H1 (cell line): ENCODE measurements at regions not wholly inside any gene's neighbourhood (a gene's known extent, or its start where the extent isn't known, plus 50 kb on each side); places are given as distances from the start of the nearest gene placed in this dataset.

Experiments used
- CTCF ChIA-PET: fragments of 300-600 bp; sonication (Branson Sonifier 250); formaldehyde crosslinking; loops from one replicate; lab custom pipeline; 2021; ENCODE audit not compliant: partially characterized antibody; lab: Charles Lee
- POLR2A ChIA-PET: fragments of 300-600 bp; sonication (Branson Sonifier 250); formaldehyde crosslinking; loops from one replicate; lab custom pipeline; 2021; ENCODE audit warnings: inconsistent platforms; ENCODE audit not compliant: partially characterized antibody; lab: Charles Lee
- DNase-seq, 2 experiments: peaks; one replicate each; pipeline versions ENCODE4 v3.0.0 to v3.0.0-alpha.2; 2010 to 2022; ENCODE audit warnings: low spot score in 2 of 2, low read depth in 1 of 2, mixed read lengths in 1 of 2
- FAIRE-seq: peaks from 2 replicates; lab custom pipeline; 2011; peaks lifted over from hg19 to GRCh38; lab: Jason Lieb, UNC
- H2AFZ ChIP-seq: 2 replicates; pipeline ENCODE4 v1.8.1; 2012; ENCODE audit warnings: low read length, inconsistent platforms
- H2AK5ac ChIP-seq: 2 replicates; pipeline ENCODE4 v1.6.1; 2013; ENCODE audit warnings: low read depth, low read length
- H2BK120ac ChIP-seq: replicated peaks from 2 replicates; pipeline ENCODE3; 2013; ENCODE audit warnings: low read depth, low read length, inconsistent platforms
- H2BK12ac ChIP-seq: 2 replicates; pipeline ENCODE4 v1.6.1; 2013; ENCODE audit warnings: low read depth, low read length
- H2BK15ac ChIP-seq: 2 replicates; pipeline ENCODE4 v1.6.1; 2013; ENCODE audit warnings: low read length
- H2BK20ac ChIP-seq: 2 replicates; pipeline ENCODE4 v1.6.1; 2013; ENCODE audit warnings: low read length
- H2BK5ac ChIP-seq: 2 replicates; pipeline ENCODE4 v1.6.1; 2013; ENCODE audit warnings: low read depth, low read length
- H3K14ac ChIP-seq: 2 replicates; pipeline ENCODE4 v1.6.1; 2013; ENCODE audit warnings: inconsistent platforms; ENCODE audit not compliant: insufficient read length
- H3K18ac ChIP-seq: 2 replicates; pipeline ENCODE4 v1.6.1; 2013; ENCODE audit warnings: low read length; ENCODE audit errors: extremely low read depth
- H3K23ac ChIP-seq: 2 replicates; pipeline ENCODE4 v1.6.1; 2013; ENCODE audit warnings: inconsistent platforms; ENCODE audit not compliant: insufficient read length
- H3K23me2 ChIP-seq: 2 replicates; pipeline ENCODE4 v1.6.1; 2013; ENCODE audit warnings: low read depth, low read length
- H3K27ac ChIP-seq: 2 replicates; pipeline ENCODE4 v1.6.1; 2011; ENCODE audit warnings: low read depth, low read length, inconsistent platforms
- H3K27me3 ChIP-seq, 4 experiments: replicated peaks in 1 of 4; 1 replicate in 1 of 4; 2 replicates in 3 of 4; pipeline versions ENCODE4 v1.6.1 to v1.8.1; 2011 to 2013; ENCODE audit warnings: low read length in 3 of 4, mild to moderate bottlenecking in 3 of 4, inconsistent platforms in 2 of 4, mixed read lengths in 2 of 4, moderate library complexity in 1 of 4; ENCODE audit not compliant: control insufficient read depth in 3 of 4, insufficient read depth in 3 of 4; ENCODE audit errors: extremely low read depth in 1 of 4
- H3K36me3 ChIP-seq, 4 experiments: 2 replicates each; pipeline versions ENCODE4 v1.6.1 to v1.8.1; 2011 to 2013; ENCODE audit warnings: mild to moderate bottlenecking in 4 of 4, low read length in 3 of 4, moderate library complexity in 2 of 4, control low read depth in 1 of 4, inconsistent platforms in 1 of 4; ENCODE audit not compliant: insufficient read depth in 4 of 4, control insufficient read depth in 2 of 4
- H3K4ac ChIP-seq: replicated peaks from 2 replicates; pipeline ENCODE3; 2013; ENCODE audit warnings: low read length, low read depth, mixed read lengths, inconsistent platforms; ENCODE audit not compliant: insufficient read length
- H3K4me1 ChIP-seq, 4 experiments: replicated peaks in 1 of 4; 1 replicate in 1 of 4; 2 replicates in 3 of 4; pipeline versions ENCODE4 v1.6.1 to v1.8.1; 2011 to 2013; ENCODE audit warnings: low read length in 3 of 4, inconsistent platforms in 2 of 4, mixed read lengths in 1 of 4; ENCODE audit not compliant: insufficient read depth in 4 of 4, control insufficient read depth in 3 of 4
- H3K4me2 ChIP-seq, 2 experiments: 2 replicates each; pipeline versions ENCODE4 v1.6.1 to v1.8.1; 2011 to 2013; ENCODE audit warnings: low read depth in 2 of 2, low read length in 2 of 2, control low read depth in 1 of 2, inconsistent platforms in 1 of 2, mild to moderate bottlenecking in 1 of 2; ENCODE audit not compliant: insufficient read depth in 1 of 2
- H3K4me3 ChIP-seq, 4 experiments: fragments of 200-600, 300-600 bp in 1 of 4; sonication (generic), shearing (Covaris generic), sonication (Bioruptor Twin) in 1 of 4; 2 replicates each; pipeline versions ENCODE4 v1.5.1 to v1.8.1; 2011 to 2016; ENCODE audit warnings: low read length in 4 of 4, low read depth in 3 of 4, control low read depth in 2 of 4, inconsistent platforms in 2 of 4, mild to moderate bottlenecking in 2 of 4, mixed read lengths in 1 of 4, moderate library complexity in 1 of 4; ENCODE audit not compliant: insufficient read depth in 2 of 4; ENCODE audit errors: extremely low read depth in 1 of 4
- H3K56ac ChIP-seq: replicated peaks from 2 replicates; pipeline ENCODE3; 2013; ENCODE audit warnings: low read depth, mild to moderate bottlenecking, mixed read lengths, low read length, inconsistent platforms; ENCODE audit not compliant: insufficient read length
- H3K79me1 ChIP-seq: 2 replicates; pipeline ENCODE4 v1.6.1; 2013; ENCODE audit warnings: low read depth, low read length, control low read depth
- H3K79me2 ChIP-seq, 2 experiments: 2 replicates each; pipeline versions ENCODE4 v1.6.1 to v1.8.1; 2012 to 2013; ENCODE audit warnings: low read length in 2 of 2, mild to moderate bottlenecking in 2 of 2, inconsistent platforms in 1 of 2; ENCODE audit not compliant: insufficient read depth in 2 of 2, control insufficient read depth in 1 of 2
- H3K9ac ChIP-seq, 4 experiments: replicated peaks in 1 of 4; 1 replicate in 1 of 4; 2 replicates in 3 of 4; pipeline versions ENCODE4 v1.6.1 to v1.8.1; 2011 to 2013; ENCODE audit warnings: low read depth in 3 of 4, low read length in 3 of 4, control low read depth in 2 of 4, mild to moderate bottlenecking in 2 of 4, moderate library complexity in 2 of 4, inconsistent platforms in 1 of 4; ENCODE audit errors: extremely low read depth in 1 of 4
- H3K9me3 ChIP-seq, 2 experiments: 2 replicates each; pipeline versions ENCODE4 v1.6.1 to v1.8.1; 2012 to 2013; ENCODE audit warnings: mild to moderate bottlenecking in 2 of 2, moderate library complexity in 2 of 2, control low read depth in 1 of 2, inconsistent platforms in 1 of 2, low read depth in 1 of 2, low read length in 1 of 2, mixed read lengths in 1 of 2; ENCODE audit not compliant: insufficient read depth in 2 of 2
- H4K20me1 ChIP-seq, 2 experiments: replicated peaks in 1 of 2; 2 replicates each; pipeline versions ENCODE3 to v1.8.1; 2011 to 2013; ENCODE audit warnings: inconsistent platforms in 2 of 2, low read length in 2 of 2, mild to moderate bottlenecking in 1 of 2; ENCODE audit not compliant: insufficient read depth in 2 of 2, control insufficient read depth in 1 of 2
- H4K5ac ChIP-seq: 2 replicates; pipeline ENCODE4 v1.6.1; 2013; ENCODE audit warnings: low read length, low read depth, mixed read lengths, inconsistent platforms; ENCODE audit not compliant: insufficient read length
- H4K8ac ChIP-seq: 2 replicates; pipeline ENCODE4 v1.8.0; 2013; ENCODE audit warnings: mild to moderate bottlenecking, moderate library complexity, low read length, inconsistent platforms; ENCODE audit not compliant: insufficient read depth; ENCODE audit errors: extremely low read depth
- H4K91ac ChIP-seq: replicated peaks from 2 replicates; pipeline ENCODE3; 2013; ENCODE audit warnings: low read length, mixed read lengths, inconsistent platforms; ENCODE audit not compliant: insufficient read length
- ATF2 ChIP-seq: IDR thresholded peaks from 2 replicates; pipeline ENCODE4 v1.6.1; 2012; ENCODE audit warnings: low read length, inconsistent platforms
- CBX8 ChIP-seq: fragments of 300-800, 300-1000 bp; sonication (generic); IDR thresholded peaks from 2 replicates; pipeline ENCODE4 v1.7.1; 2016; ENCODE audit warnings: low read depth, low read length, borderline replicate concordance
- CTCF ChIP-seq, 3 experiments: IDR thresholded peaks; 1 replicate in 2 of 3; 2 replicates in 1 of 3; pipeline versions ENCODE4 v1.5.1 to v1.6.1; 2011; ENCODE audit warnings: low read length in 3 of 3, mild to moderate bottlenecking in 3 of 3, inconsistent platforms in 2 of 3, low read depth in 1 of 3, moderate library complexity in 1 of 3; ENCODE audit not compliant: insufficient read depth in 1 of 3; ENCODE audit errors: control extremely low read depth in 1 of 3
- E2F6 ChIP-seq: IDR thresholded peaks from 2 replicates; pipeline ENCODE4 v1.6.1; 2012; ENCODE audit warnings: inconsistent platforms
- HDAC6 ChIP-seq: IDR thresholded peaks from one replicate; pipeline ENCODE4 v1.7.1; 2012; ENCODE audit warnings: low read depth, mild to moderate bottlenecking, inconsistent platforms, low read length, moderate library complexity
- MAX ChIP-seq: IDR thresholded peaks from 2 replicates; pipeline ENCODE4 v1.6.1; 2012; ENCODE audit warnings: inconsistent platforms
- NRF1 ChIP-seq: IDR thresholded peaks from 2 replicates; pipeline ENCODE4 v1.6.1; 2011; ENCODE audit warnings: mild to moderate bottlenecking, low read depth, low read length, improper control_type of control experiment
- SP1 ChIP-seq: IDR thresholded peaks from 2 replicates; pipeline ENCODE4 v1.6.1; 2011; ENCODE audit warnings: low read depth, low read length
- SRF ChIP-seq: IDR thresholded peaks from 2 replicates; pipeline ENCODE4 v1.6.1; 2011; ENCODE audit warnings: mild to moderate bottlenecking, low read depth, low read length, moderate library complexity
- YY1 ChIP-seq: IDR thresholded peaks from 2 replicates; pipeline ENCODE4 v1.6.1; 2011; ENCODE audit warnings: low read depth, mild to moderate bottlenecking, low read length
- WGBS, 2 experiments: shearing (Covaris generic) in 1 of 2; methylation state at CpG; one replicate each; pipeline versions ENCODE4 v1.1.6 to v1.1.7; 2013 to 2015; ENCODE audit warnings: low lambda C conversion rate in 2 of 2, mixed read lengths in 2 of 2, inconsistent platforms in 1 of 2, low coverage in 1 of 2, missing lambda C conversion rate in 1 of 2; ENCODE audit not compliant: insufficient replicate concordance in 2 of 2, insufficient coverage in 1 of 2, insufficient read length in 1 of 2; ENCODE audit errors: extremely low coverage in 1 of 2, missing lambda C conversion rate in 1 of 2; 5-methylcytosine and 5-hydroxymethylcytosine counted together

GRCh38 chr12:88715673-88716072 lies 135.4 kb upstream of the KITLG start:
- H2AFZ ChIP-seq = no peak overlapping the region
- H4K20me1 ChIP-seq = no peaks in the 10 kb centered on the region
- DNase-seq (no peak), FAIRE-seq (no peak)
- no peak overlapping the region for H3K4me3 ChIP-seq
- H3K27ac ChIP-seq = no peak overlapping the region
- no peaks in the 10 kb centered on the region for H3K27me3 ChIP-seq
- H3K14ac ChIP-seq = no peak overlapping the region
- no peaks in the 10 kb centered on the region for H3K79me1 ChIP-seq
- no peak overlapping the region for H3K9ac ChIP-seq
- no peak overlapping the region for H3K56ac ChIP-seq
- H4K8ac ChIP-seq = no peak overlapping the region
- ChIA-PET POLR2A (no interaction called here), CTCF (no interaction called here)
- no peak overlapping the region for H3K18ac ChIP-seq
- no peak overlapping the region for H4K91ac ChIP-seq
- no peak overlapping the region for H3K4ac ChIP-seq
- H2BK120ac ChIP-seq = no peak overlapping the region
- no peak overlapping the region for H3K4me2 ChIP-seq
- H4K5ac ChIP-seq = no peak overlapping the region
- no peak overlapping the region for H2BK5ac ChIP-seq
- no peaks in the 10 kb centered on the region for H3K36me3 ChIP-seq
- H3K23me2 ChIP-seq = no peaks in the 10 kb centered on the region
- H3K23ac ChIP-seq = no peak overlapping the region
- no peaks in the 10 kb centered on the region for H3K79me2 ChIP-seq
- no peak overlapping the region for H2BK20ac ChIP-seq
- 93% methylated on average over 2 of the region's 2 CpGs; no CpG with 5 or more reads in 1 of the 2 experiments for WGBS, 2 experiments
- H2BK15ac ChIP-seq = no peak overlapping the region
- no peaks in the 10 kb centered on the region; a peak in 1 of 4 replicates for H3K9me3 ChIP-seq
- H3K4me1 ChIP-seq = no peaks in the 10 kb centered on the region
- H2BK12ac ChIP-seq = no peak overlapping the region
- H2AK5ac ChIP-seq = no peak overlapping the region
- no peak for TF ChIP-seq E2F6
- no peak for TF ChIP-seq SRF
- TF ChIP-seq SP1 = no peak
- no peak for TF ChIP-seq CTCF (IDR thresholded peaks at IDR 0.05; ENCODE audit: control extremely low read depth in 1 of 3, insufficient read depth in 1 of 3, low read depth in 1 of 3, low read length in 3 of 3)
- no peak for TF ChIP-seq YY1
- TF ChIP-seq NRF1 = no peak
- TF ChIP-seq MAX = no peak
- TF ChIP-seq HDAC6 = no peak
- no peak for TF ChIP-seq ATF2
- TF ChIP-seq CBX8 = no peak
